Transverse colon (tissue), 4 donors: ENCODE measurements at regions not wholly inside any gene's neighbourhood (a gene's known extent, or its start where the extent isn't known, plus 50 kb on each side); places are given as distances from the start of the nearest gene placed in this dataset.

Experiments
- DNase-seq: peaks from one replicate; pipeline ENCODE4 v3.0.0-alpha.2; 2019
- H3K27ac ChIP-seq, 4 donors: fragments of 200-600 bp; sonication (generic); 2 replicates each; pipeline ENCODE4 v1.5.1; 2016 to 2018; ENCODE audit warnings: inconsistent platforms in 4 of 4
- H3K27me3 ChIP-seq: fragments of 200-600 bp; sonication (generic); 2 replicates; pipeline ENCODE4 v1.5.1; 2017; ENCODE audit warnings: inconsistent platforms
- H3K36me3 ChIP-seq, 4 donors: fragments of 200-600 bp; sonication (generic); 2 replicates each; pipeline ENCODE4 v1.5.1; 2017 to 2019; ENCODE audit warnings: inconsistent platforms in 4 of 4
- H3K4me1 ChIP-seq, 4 donors: fragments of 200-600 bp; sonication (generic); 2 replicates each; pipeline ENCODE4 v1.5.1; 2017 to 2020; ENCODE audit warnings: inconsistent platforms in 4 of 4
- H3K4me3 ChIP-seq, 4 donors: fragments of 200-600 bp; sonication (generic); 1 replicate in 1 of 4; 2 replicates in 3 of 4; pipeline versions ENCODE4 v1.5.1 to v1.6.1; 2017 to 2019; ENCODE audit warnings: inconsistent platforms in 4 of 4
- H3K9me3 ChIP-seq, 2 donors: fragments of 200-600 bp; sonication (generic); 2 replicates each; pipeline ENCODE4 v1.5.1; 2017 to 2019; ENCODE audit warnings: inconsistent platforms in 2 of 2
- CTCF ChIP-seq, 5 experiments: fragments of 200-600 bp in 3 of 5; fragments of 450-650 bp in 2 of 5; sonication (generic) in 3 of 5; IDR thresholded peaks; 1 replicate in 2 of 5; 2 replicates in 3 of 5; pipeline ENCODE4 v1.5.1; 2016 to 2017; ENCODE audit warnings: antibody characterized with exemption in 5 of 5, inconsistent platforms in 3 of 5, mild to moderate bottlenecking in 2 of 5, moderate library complexity in 1 of 5
- EP300 ChIP-seq: sonication (generic); formaldehyde crosslinking; IDR thresholded peaks from one replicate; pipeline ENCODE4 v1.6.1; 2017; ENCODE audit warnings: antibody characterized with exemption, low read depth
- POLR2A ChIP-seq: fragments of 450-650 bp; IDR thresholded peaks from one replicate; pipeline ENCODE4 v1.6.1; 2016; ENCODE audit warnings: antibody characterized with exemption, mild to moderate bottlenecking, moderate library complexity
- POLR2AphosphoS5 ChIP-seq, 3 donors: sonication (generic); formaldehyde crosslinking; IDR thresholded peaks; one replicate each; pipeline ENCODE4 v1.6.1; 2016; ENCODE audit warnings: antibody characterized with exemption in 3 of 3
- WGBS, 2 donors: methylation state at CpG; one replicate each; pipeline ENCODE4 v1.1.5; 2018; ENCODE audit warnings: low coverage in 1 of 2; 5-methylcytosine and 5-hydroxymethylcytosine counted together
- in situ Hi-C, 4 donors: fragments of 200-750 bp; cut with MboI; loops; one replicate each; pipeline versions ENCODE4 v1.15.0 to v1.15.1; 2017; ENCODE audit warnings: low sequenced_read_pairs in 3 of 4, low pct_ligation_motif_present in 1 of 4, low pct_unique_long_range_greater_than_20kb in 1 of 4
- intact Hi-C: fragments of 100-400 bp; cut with DNase I; formaldehyde crosslinking; loops from one replicate; pipeline ENCODE4 v1.15.1; 2023; ENCODE audit warnings: low total_unique reads

GRCh38 chr22:45103756-45104155, 60.0 kb upstream of the NUP50 start:
- 72 to 82% methylated on average over 3 to 10 of the region's 10 CpGs for WGBS, 2 donors
- H3K9me3 ChIP-seq: no peaks in the 10 kb centered on the region
- H3K36me3 ChIP-seq: no peaks in the 10 kb centered on the region
- in situ Hi-C loops (no loop called here), intact Hi-C loops (no loop called here)
- H3K4me3 ChIP-seq: no peak overlapping the region
- no peak for TF ChIP-seq POLR2A
- DNase-seq: no peak
- no peaks in the 10 kb centered on the region for H3K4me1 ChIP-seq
- no peak overlapping the region for H3K27ac ChIP-seq
- peaks cover 18% of the 10 kb centered on the region for H3K27me3 ChIP-seq

DNA sequence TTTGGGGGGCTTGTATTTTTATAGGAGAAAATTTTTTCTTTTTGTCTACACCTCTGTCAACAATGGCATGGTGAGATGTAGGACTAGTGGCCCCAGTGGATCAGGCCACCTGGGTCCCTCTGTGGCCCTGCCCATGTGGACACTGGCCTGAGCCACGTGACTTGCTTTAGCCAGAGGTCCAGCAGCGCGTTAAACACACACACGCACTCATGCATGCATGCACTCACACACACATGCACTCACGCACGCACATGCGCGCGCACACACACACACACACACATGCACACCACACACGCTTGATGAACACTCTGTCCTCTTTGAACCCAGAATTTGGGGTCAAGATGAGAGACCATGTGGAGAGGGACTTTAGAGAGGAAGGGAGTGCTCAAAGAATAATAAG, 59.4 kb upstream of the NUP50 start:
- no peaks in the 10 kb centered on the region for H3K4me1 ChIP-seq
- peaks cover 18% of the 10 kb centered on the region for H3K27me3 ChIP-seq
- no peaks in the 10 kb centered on the region for H3K36me3 ChIP-seq
- in situ Hi-C loops: no loop called here
- TF ChIP-seq POLR2A (no peak), EP300 (no peak)
- intact Hi-C loops: no loop called here
- 90 to 97% methylated on average over 6 to 10 of the region's 10 CpGs for WGBS, 2 donors
- no peak for DNase-seq
- H3K4me3 ChIP-seq: no peak overlapping the region
- H3K9me3 ChIP-seq: no peaks in the 10 kb centered on the region
- no peak overlapping the region for H3K27ac ChIP-seq

DNA sequence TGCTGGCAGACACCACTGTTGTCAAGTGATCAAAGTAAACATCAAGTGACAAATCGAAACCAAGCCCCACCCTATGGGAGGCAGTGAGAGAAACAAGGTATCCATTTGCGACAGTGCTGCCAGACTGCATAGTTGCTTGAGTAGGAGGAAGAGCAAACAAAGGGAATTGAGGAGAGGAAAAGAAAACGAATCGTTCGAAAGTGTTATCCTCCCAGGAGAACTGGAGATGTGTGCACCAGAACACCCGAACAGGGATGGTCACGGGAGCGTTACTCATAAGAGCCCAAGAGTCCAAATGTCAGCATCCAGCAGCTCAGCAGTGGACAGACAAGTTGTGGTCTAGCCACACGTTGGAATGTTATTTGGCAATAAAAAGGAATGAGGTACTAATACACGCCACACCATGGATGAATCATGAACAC, 58.4 kb upstream of the NUP50 start:
- 33 to 45% methylated on average over 2 to 10 of the region's 10 CpGs for WGBS, 2 donors
- H3K4me3 ChIP-seq: no peak overlapping the region
- TF ChIP-seq CTCF (IDR thresholded peaks at IDR 0.05) (no peak), EP300 (no peak), POLR2AphosphoS5 (IDR thresholded peaks at IDR 0.05) (no peak), POLR2A (no peak)
- in situ Hi-C loops: no loop called here
- no peaks in the 10 kb centered on the region for H3K9me3 ChIP-seq
- H3K36me3 ChIP-seq: no peaks in the 10 kb centered on the region
- intact Hi-C loops: no loop called here
- H3K27me3 ChIP-seq: peaks cover 18% of the 10 kb centered on the region
- no peak overlapping the region for H3K27ac ChIP-seq
- no peaks in the 10 kb centered on the region for H3K4me1 ChIP-seq
- DNase-seq: no peak

DNA sequence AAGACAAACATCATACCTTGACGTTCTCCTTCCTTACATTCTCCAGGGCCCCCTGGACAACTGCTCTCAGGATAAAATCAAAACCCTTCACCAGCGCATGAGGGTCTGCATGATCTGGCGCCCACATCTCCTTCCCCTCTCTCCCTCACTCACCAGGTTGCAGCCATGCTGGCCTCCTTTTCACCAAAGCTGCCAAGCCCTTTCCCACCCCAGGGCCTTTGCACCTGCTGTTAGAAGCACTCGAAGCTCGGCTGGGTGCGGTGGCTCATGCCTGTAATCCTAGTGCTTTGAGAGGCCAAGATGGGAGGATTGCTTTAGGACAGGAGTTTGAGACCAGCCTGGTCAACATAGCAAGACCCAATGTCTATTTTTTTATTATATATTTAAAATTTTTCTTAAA, 56.1 kb upstream of the NUP50 start:
- WGBS, 2 donors: 80 to 86% methylated on average over 2 to 6 of the region's 6 CpGs
- Histone ChIP-seq H3K27ac (no peak overlapping the region), H3K4me3 (no peak overlapping the region), H3K36me3 (no peaks in the 10 kb centered on the region), H3K9me3 (no peaks in the 10 kb centered on the region), H3K4me1 (no peaks in the 10 kb centered on the region), H3K27me3 (peaks cover 2% of the 10 kb centered on the region)
- in situ Hi-C loops: no loop called here
- DNase-seq: no peak
- TF ChIP-seq CTCF (IDR thresholded peaks at IDR 0.05): no peak
- no peak for TF ChIP-seq POLR2AphosphoS5 (IDR thresholded peaks at IDR 0.05)
- no peak for TF ChIP-seq EP300
- TF ChIP-seq POLR2A: no peak
- intact Hi-C loops: no loop called here

DNA sequence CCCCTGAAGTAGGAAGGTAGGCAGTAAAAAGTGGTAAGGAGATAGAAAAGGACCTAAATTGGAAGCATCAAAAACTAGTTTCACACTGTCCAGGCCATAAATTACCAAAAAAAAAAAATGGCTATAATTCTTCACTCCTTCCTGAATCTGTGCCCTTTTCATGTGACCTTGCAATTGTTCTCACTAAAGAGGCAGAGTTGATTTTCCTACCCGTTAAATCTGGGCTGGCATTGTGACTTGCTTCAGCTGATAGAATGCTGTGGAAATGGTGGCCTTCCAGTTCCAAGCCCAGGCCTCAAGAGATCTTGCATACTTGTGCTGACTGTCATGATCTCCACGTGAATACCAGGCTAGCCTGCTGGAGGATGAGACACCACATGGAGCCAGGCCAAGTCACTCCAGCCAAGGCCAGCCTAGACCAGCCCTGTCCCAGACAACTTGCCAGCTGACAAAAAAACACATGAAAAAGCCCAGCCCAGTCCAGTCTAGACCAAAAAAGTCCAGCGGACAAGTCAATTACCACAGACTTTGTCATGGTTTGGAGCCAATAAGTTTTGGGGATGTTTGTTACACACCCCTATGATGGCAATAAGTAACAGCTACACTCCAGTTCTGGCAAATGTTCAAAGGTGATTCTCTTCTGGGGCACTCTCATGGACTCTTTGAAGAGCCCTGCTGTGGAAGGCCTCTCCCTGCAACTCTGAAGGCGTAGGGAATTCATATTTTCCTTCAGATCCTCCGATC, 51.4 kb upstream of the NUP50 start:
- Histone ChIP-seq H3K4me3 (no peak overlapping the region), H3K36me3 (no peaks in the 10 kb centered on the region), H3K27ac (no peak overlapping the region), H3K27me3 (peaks cover 5% of the 10 kb centered on the region), H3K9me3 (no peaks in the 10 kb centered on the region), H3K4me1 (no peaks in the 10 kb centered on the region)
- intact Hi-C loops: no loop called here
- DNase-seq: no peak
- in situ Hi-C loops: no loop called here
- WGBS, 2 donors: 72 to 91% methylated on average over 3 to 5 of the region's 5 CpGs
- TF ChIP-seq POLR2A (no peak), POLR2AphosphoS5 (IDR thresholded peaks at IDR 0.05) (no peak), CTCF (IDR thresholded peaks at IDR 0.05) (no peak), EP300 (no peak)
